ENCODE measurements at regions not wholly inside any gene's neighbourhood (a gene's known extent, or its start where the extent isn't known, plus 50 kb on each side); places are given as distances from the start of the nearest gene placed in this dataset.

DNA sequence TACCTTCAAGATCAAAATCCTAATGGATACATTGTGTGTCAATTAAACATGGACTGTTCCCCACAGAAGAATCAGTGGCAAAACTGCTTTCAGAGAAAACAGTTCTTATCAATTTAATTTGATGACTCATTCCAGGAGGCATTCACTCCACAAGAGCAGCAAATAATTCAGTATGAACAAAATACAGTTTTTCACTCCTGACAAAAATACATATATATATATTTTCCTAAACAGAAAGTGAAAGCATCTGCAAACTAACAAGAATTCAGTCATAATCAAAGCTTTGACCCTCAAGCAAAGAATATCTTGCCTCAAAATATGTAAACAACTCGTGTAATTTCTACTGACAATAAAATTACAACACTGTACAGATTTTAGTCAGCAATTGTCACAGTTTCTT is 685.1 kb upstream of the SLC8A1 start:
- no peak for DNase-seq
- Histone ChIP-seq H3K27ac (no peak overlapping the region), H3K27me3 (ENCODE audit: insufficient read depth in 3 of 3, low read length in 2 of 3) (no peaks in the 10 kb centered on the region), H3K4me1 (no peaks in the 10 kb centered on the region), H3K4me3 (no peak overlapping the region), H3K36me3 (ENCODE audit: insufficient read depth in 1 of 2, low read depth in 1 of 2) (no peaks in the 10 kb centered on the region), H3K9me3 (no peaks in the 10 kb centered on the region)
- intact Hi-C loops (cut with DNase I) = no loop called here
- ATAC-seq = no peak
- TF ChIP-seq CTCF (IDR thresholded peaks at IDR 0.05) = no peak
- WGBS, 3 donors = 27 to 50% (median 35%) methylated on average over 1 of the region's 1 CpG

- no peaks in the 10 kb centered on the region for H3K27me3 ChIP-seq (ENCODE audit: insufficient read depth in 3 of 3, low read length in 2 of 3)
- H3K36me3 ChIP-seq (ENCODE audit: insufficient read depth in 1 of 2, low read depth in 1 of 2) = no peaks in the 10 kb centered on the region
- no peaks in the 10 kb centered on the region for H3K9me3 ChIP-seq
- WGBS, 3 donors = 90 to 92% (median 92%) methylated on average over 5 of the region's 5 CpGs
- intact Hi-C loops (cut with DNase I) = no loop called here
- H3K4me3 ChIP-seq = no peak overlapping the region
- TF ChIP-seq CTCF (IDR thresholded peaks at IDR 0.05) = no peak
- DNase-seq (no peak), ATAC-seq (no peak)
- no peak overlapping the region for H3K27ac ChIP-seq
- no peaks in the 10 kb centered on the region for H3K4me1 ChIP-seq
Measured at GRCh38 chr2:41141146-41141791, 689.4 kb upstream of the SLC8A1 start.

- H3K36me3 ChIP-seq (ENCODE audit: insufficient read depth in 1 of 2, low read depth in 1 of 2) = no peaks in the 10 kb centered on the region
- TF ChIP-seq CTCF (IDR thresholded peaks at IDR 0.05) = no peak
Measured at GRCh38 chr2:41142478-41142877, 690.6 kb upstream of the SLC8A1 start.

DNA sequence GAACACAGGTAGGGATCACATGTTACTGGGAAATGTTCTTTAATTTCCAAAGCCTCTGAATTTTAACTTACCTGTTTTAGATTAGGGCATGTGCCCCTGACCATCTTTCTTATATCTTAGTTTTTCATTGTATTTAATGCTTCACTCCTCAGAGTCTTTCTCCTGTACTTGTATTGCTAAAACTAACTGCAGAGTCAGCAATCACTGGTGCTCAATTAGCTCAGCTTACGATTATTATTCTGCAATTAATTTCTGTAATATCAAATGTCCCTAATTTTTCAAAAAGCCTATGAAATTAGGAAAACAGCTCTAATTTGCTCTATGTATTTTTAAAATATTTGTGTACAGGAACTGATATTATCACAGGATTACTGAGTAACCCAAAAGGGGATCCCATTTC is 693.2 kb upstream of the SLC8A1 start:
- no peak for DNase-seq
- Histone ChIP-seq H3K4me1 (no peaks in the 10 kb centered on the region), H3K9me3 (no peaks in the 10 kb centered on the region), H3K36me3 (ENCODE audit: insufficient read depth in 1 of 2, low read depth in 1 of 2) (no peaks in the 10 kb centered on the region), H3K27me3 (ENCODE audit: insufficient read depth in 3 of 3, low read length in 2 of 3) (no peaks in the 10 kb centered on the region), H3K4me3 (no peak overlapping the region), H3K27ac (no peak overlapping the region)
- 91 to 93% (median 92%) methylated on average over 1 of the region's 1 CpG for WGBS, 3 donors
- intact Hi-C loops (cut with DNase I) = no loop called here
- no peak for ATAC-seq
- TF ChIP-seq CTCF (IDR thresholded peaks at IDR 0.05) = no peak

More at GRCh38 chr2:41142478-41142877, 690.6 kb upstream of the SLC8A1 start:
- no peak for DNase-seq
- no peak for ATAC-seq
- Histone ChIP-seq H3K4me3 (no peak overlapping the region), H3K27me3 (ENCODE audit: insufficient read depth in 3 of 3, low read length in 2 of 3) (no peaks in the 10 kb centered on the region), H3K9me3 (no peaks in the 10 kb centered on the region), H3K27ac (no peak overlapping the region), H3K4me1 (no peaks in the 10 kb centered on the region)
- intact Hi-C loops (cut with DNase I) = no loop called here
- WGBS, 3 donors = 39 to 42% (median 42%) methylated on average over 1 of the region's 1 CpG

- Histone ChIP-seq H3K4me3 (no peak overlapping the region), H3K4me1 (no peaks in the 10 kb centered on the region), H3K27me3 (ENCODE audit: insufficient read depth in 3 of 3, low read length in 2 of 3) (no peaks in the 10 kb centered on the region), H3K9me3 (no peaks in the 10 kb centered on the region), H3K36me3 (ENCODE audit: insufficient read depth in 1 of 2, low read depth in 1 of 2) (no peaks in the 10 kb centered on the region), H3K27ac (no peak overlapping the region)
- 80 to 89% (median 86%) methylated on average over 1 of the region's 1 CpG for WGBS, 3 donors
- no peak for ATAC-seq
- intact Hi-C loops (cut with DNase I) = no loop called here
- DNase-seq = no peak
- no peak for TF ChIP-seq CTCF (IDR thresholded peaks at IDR 0.05)
Measured at GRCh38 chr2:41149054-41149453, 697.2 kb upstream of the SLC8A1 start.
